ENCODE measurements at regions not wholly inside any gene's neighbourhood (a gene's known extent, or its start where the extent isn't known, plus 50 kb on each side); places are given as distances from the start of the nearest gene placed in this dataset.

GRCh38 chr9:100670719-100671118, 92.8 kb downstream of the CAVIN4 start:
- Histone ChIP-seq H3K27me3 (ENCODE audit: control insufficient read depth, insufficient read depth, low read length) (no peaks in the 10 kb centered on the region), H3K4me1 (ENCODE audit: control insufficient read depth, insufficient read depth, low read length) (peaks cover 34% of the 10 kb centered on the region), H3K4me3 (ENCODE audit: low read depth, low read length) (no peak overlapping the region), H3K9me3 (ENCODE audit: control insufficient read depth, insufficient read depth, low read depth, low read length) (peaks cover 13% of the 10 kb centered on the region; the same call in 1 of the 2 replicates), H3K27ac (ENCODE audit: low read depth, low read length) (peak overlapping the region; percentile 86), H3K36me3 (ENCODE audit: control insufficient read depth, insufficient read depth, low read length) (no peaks in the 10 kb centered on the region), H3K9ac (ENCODE audit: low read length) (peak overlapping the region; percentile 63)

DNA sequence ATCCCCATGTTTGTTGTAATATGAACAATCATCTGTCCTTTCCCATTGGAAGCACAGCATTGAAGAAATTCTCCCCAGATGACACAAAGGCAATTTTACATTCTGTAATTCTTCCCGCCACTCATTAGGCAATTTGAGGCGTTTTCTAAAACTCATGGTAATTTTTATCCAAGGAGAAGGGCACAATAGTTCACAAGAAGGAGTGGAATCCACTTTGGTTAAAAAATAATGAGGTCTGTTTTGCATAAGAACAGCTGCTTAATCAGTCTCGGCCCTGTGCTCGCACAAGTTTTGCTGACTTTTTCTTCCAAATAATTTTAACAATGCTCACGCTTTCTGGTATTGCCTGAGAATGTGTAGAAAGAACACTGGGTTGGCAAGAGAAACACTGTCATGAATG, 94.0 kb downstream of the CAVIN4 start:
- Histone ChIP-seq H3K9ac (ENCODE audit: low read length) (peak overlapping the region; percentile 40), H3K4me3 (ENCODE audit: low read depth, low read length) (peak overlapping the region; percentile 23; the same call in 1 of the 2 replicates), H3K27ac (ENCODE audit: low read depth, low read length) (peak overlapping the region; percentile 34; the same call in 1 of the 2 replicates), H3K4me1 (ENCODE audit: control insufficient read depth, insufficient read depth, low read length) (peaks cover 34% of the 10 kb centered on the region), H3K36me3 (ENCODE audit: control insufficient read depth, insufficient read depth, low read length) (no peaks in the 10 kb centered on the region), H3K27me3 (ENCODE audit: control insufficient read depth, insufficient read depth, low read length) (no peaks in the 10 kb centered on the region), H3K9me3 (ENCODE audit: control insufficient read depth, insufficient read depth, low read depth, low read length) (peaks cover 10% of the 10 kb centered on the region; the same call in 1 of the 2 replicates)

- no peak overlapping the region for H3K27ac ChIP-seq (ENCODE audit: low read depth, low read length)
- peaks cover 34% of the 10 kb centered on the region for H3K4me1 ChIP-seq (ENCODE audit: control insufficient read depth, insufficient read depth, low read length)
- no peaks in the 10 kb centered on the region for H3K27me3 ChIP-seq (ENCODE audit: control insufficient read depth, insufficient read depth, low read length)
- no peak overlapping the region for H3K4me3 ChIP-seq (ENCODE audit: low read depth, low read length)
- peaks cover 6% of the 10 kb centered on the region; the same call in 1 of the 2 replicates for H3K9me3 ChIP-seq (ENCODE audit: control insufficient read depth, insufficient read depth, low read depth, low read length)
- no peak overlapping the region for H3K9ac ChIP-seq (ENCODE audit: low read length)
- H3K36me3 ChIP-seq (ENCODE audit: control insufficient read depth, insufficient read depth, low read length): no peaks in the 10 kb centered on the region
Measured at GRCh38 chr9:100673249-100673648, 95.4 kb downstream of the CAVIN4 start.

DNA sequence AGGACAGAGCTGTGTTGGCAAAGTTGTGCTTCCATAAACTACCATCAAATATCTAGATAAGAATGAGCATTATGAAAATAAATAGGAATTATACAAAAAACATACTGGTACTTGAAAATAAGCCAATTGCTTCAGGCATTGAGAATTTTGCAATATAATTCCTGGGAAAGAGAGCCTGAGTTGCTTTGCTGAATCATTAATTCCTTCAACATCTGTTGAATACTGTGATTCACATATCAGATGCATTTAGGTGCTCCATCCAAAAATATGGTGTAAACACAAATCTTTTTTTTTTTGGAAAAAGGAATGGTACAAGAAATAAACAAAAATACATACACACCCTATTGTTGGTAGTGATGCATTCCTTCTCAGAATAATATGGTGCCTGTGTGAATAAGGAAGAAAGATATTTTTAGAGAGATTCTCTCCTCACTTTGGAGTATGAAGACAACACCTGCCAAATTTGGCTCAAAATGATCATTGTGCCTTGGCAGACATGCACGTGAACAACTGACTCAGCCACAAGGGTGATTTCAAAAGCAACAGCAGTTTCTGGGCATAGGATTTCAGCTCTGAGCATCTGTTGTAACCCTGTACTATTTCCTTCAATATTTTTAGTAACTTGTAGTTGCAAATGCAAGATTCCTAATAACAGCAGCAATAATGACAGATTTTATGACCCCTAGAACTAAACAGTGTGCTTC, 96.7 kb downstream of the CAVIN4 start:
- Histone ChIP-seq H3K36me3 (ENCODE audit: control insufficient read depth, insufficient read depth, low read length) (no peaks in the 10 kb centered on the region), H3K4me1 (ENCODE audit: control insufficient read depth, insufficient read depth, low read length) (peaks cover 33% of the 10 kb centered on the region), H3K27ac (ENCODE audit: low read depth, low read length) (no peak overlapping the region), H3K4me3 (ENCODE audit: low read depth, low read length) (no peak overlapping the region), H3K9ac (ENCODE audit: low read length) (no peak overlapping the region), H3K27me3 (ENCODE audit: control insufficient read depth, insufficient read depth, low read length) (no peaks in the 10 kb centered on the region), H3K9me3 (ENCODE audit: control insufficient read depth, insufficient read depth, low read depth, low read length) (no peaks in the 10 kb centered on the region)

DNA sequence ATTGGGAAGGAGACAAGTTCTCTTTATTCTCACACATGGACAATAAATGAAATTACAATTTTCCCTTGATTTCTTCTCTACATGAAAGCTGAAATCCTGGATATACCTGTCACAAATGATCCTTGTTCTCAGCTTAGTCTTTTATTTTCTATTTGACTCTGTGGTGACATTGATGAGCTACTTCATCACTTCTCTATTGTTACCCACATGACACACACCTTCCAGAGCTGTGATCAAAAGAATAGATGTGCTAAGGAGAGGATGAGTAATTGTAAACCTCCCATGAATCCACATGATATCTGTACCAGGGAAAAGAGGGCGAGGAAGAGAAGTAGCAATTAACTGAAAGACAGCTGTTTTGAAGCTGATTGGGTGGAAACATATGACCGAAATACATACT, 102.0 kb downstream of the CAVIN4 start:
- H3K9ac ChIP-seq (ENCODE audit: low read length): no peak overlapping the region
- no peaks in the 10 kb centered on the region for H3K27me3 ChIP-seq (ENCODE audit: control insufficient read depth, insufficient read depth, low read length)
- no peaks in the 10 kb centered on the region for H3K9me3 ChIP-seq (ENCODE audit: control insufficient read depth, insufficient read depth, low read depth, low read length)
- H3K27ac ChIP-seq (ENCODE audit: low read depth, low read length): no peak overlapping the region
- no peak overlapping the region for H3K4me3 ChIP-seq (ENCODE audit: low read depth, low read length)
- no peaks in the 10 kb centered on the region for H3K4me1 ChIP-seq (ENCODE audit: control insufficient read depth, insufficient read depth, low read length)
- no peaks in the 10 kb centered on the region for H3K36me3 ChIP-seq (ENCODE audit: control insufficient read depth, insufficient read depth, low read length)

DNA sequence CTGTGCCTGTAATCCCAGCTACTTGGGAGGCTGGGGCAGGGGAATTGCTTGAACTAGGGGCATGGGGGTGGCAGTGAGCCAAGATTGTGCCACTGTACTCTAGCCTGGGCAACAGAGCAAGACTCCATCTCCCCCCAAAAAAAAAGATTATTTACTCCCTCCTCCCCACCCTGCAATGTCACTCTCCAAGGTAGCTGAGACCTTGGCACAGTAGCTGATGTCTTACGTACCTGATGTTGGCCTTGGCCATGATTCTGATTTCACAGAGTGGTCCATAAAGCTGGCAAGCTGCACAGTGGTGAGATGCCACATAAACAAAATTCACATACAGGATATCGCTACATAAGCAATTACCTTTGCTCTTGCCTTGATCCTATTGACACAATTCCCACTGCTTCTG, 108.5 kb downstream of the CAVIN4 start:
- Histone ChIP-seq H3K4me1 (ENCODE audit: control insufficient read depth, insufficient read depth, low read length) (no peaks in the 10 kb centered on the region), H3K9me3 (ENCODE audit: control insufficient read depth, insufficient read depth, low read depth, low read length) (no peaks in the 10 kb centered on the region), H3K36me3 (ENCODE audit: control insufficient read depth, insufficient read depth, low read length) (no peaks in the 10 kb centered on the region), H3K27ac (ENCODE audit: low read depth, low read length) (no peak overlapping the region), H3K4me3 (ENCODE audit: low read depth, low read length) (no peak overlapping the region), H3K9ac (ENCODE audit: low read length) (no peak overlapping the region), H3K27me3 (ENCODE audit: control insufficient read depth, insufficient read depth, low read length) (no peaks in the 10 kb centered on the region)

DNA sequence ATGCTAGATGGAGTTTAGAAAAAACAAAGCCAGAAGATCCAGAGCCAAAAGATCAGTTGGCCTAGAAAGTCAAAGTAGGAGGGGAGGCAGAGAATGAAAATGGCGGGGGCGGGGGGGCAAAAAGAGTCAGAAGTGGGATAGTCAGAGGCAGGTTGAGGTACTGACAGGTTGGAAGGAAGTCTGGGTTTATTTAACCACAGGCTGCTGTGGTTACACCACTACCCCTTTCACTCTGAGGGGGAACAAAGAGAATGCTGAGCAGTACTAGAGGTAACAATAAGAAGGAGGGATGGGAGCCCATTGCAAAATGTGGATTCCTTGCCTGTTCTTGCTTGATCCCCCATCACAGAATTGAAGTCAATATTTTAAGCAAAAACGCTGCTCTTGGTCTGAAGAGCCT, 111.8 kb downstream of the CAVIN4 start:
- H3K9ac ChIP-seq (ENCODE audit: low read length): no peak overlapping the region
- no peaks in the 10 kb centered on the region for H3K4me1 ChIP-seq (ENCODE audit: control insufficient read depth, insufficient read depth, low read length)
- H3K4me3 ChIP-seq (ENCODE audit: low read depth, low read length): no peak overlapping the region
- H3K36me3 ChIP-seq (ENCODE audit: control insufficient read depth, insufficient read depth, low read length): no peaks in the 10 kb centered on the region
- no peaks in the 10 kb centered on the region for H3K27me3 ChIP-seq (ENCODE audit: control insufficient read depth, insufficient read depth, low read length)
- H3K27ac ChIP-seq (ENCODE audit: low read depth, low read length): no peak overlapping the region
- no peaks in the 10 kb centered on the region for H3K9me3 ChIP-seq (ENCODE audit: control insufficient read depth, insufficient read depth, low read depth, low read length)

DNA sequence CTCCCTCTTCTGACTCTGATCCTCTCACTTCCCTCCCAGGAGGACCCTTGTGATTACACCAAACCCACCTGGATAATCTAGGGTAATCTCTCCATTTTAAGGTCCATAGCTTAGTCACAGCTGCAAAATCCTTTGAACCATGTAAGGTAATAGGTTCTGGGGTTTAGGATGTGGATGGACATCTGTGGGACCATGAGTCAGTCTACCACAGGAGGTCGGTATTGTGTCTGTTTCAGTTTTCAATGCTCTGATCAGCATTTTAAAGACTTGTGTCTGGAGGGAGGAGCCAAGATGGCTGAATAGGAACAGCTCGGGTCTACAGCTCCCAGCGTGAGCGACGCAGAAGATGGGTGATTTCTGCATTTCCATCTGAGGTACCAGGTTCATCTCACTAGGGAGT, 112.6 kb downstream of the CAVIN4 start:
- no peaks in the 10 kb centered on the region for H3K36me3 ChIP-seq (ENCODE audit: control insufficient read depth, insufficient read depth, low read length)
- H3K9ac ChIP-seq (ENCODE audit: low read length): no peak overlapping the region
- no peaks in the 10 kb centered on the region for H3K9me3 ChIP-seq (ENCODE audit: control insufficient read depth, insufficient read depth, low read depth, low read length)
- no peak overlapping the region for H3K4me3 ChIP-seq (ENCODE audit: low read depth, low read length)
- H3K27me3 ChIP-seq (ENCODE audit: control insufficient read depth, insufficient read depth, low read length): no peaks in the 10 kb centered on the region
- no peaks in the 10 kb centered on the region for H3K4me1 ChIP-seq (ENCODE audit: control insufficient read depth, insufficient read depth, low read length)
- no peak overlapping the region for H3K27ac ChIP-seq (ENCODE audit: low read depth, low read length)

DNA sequence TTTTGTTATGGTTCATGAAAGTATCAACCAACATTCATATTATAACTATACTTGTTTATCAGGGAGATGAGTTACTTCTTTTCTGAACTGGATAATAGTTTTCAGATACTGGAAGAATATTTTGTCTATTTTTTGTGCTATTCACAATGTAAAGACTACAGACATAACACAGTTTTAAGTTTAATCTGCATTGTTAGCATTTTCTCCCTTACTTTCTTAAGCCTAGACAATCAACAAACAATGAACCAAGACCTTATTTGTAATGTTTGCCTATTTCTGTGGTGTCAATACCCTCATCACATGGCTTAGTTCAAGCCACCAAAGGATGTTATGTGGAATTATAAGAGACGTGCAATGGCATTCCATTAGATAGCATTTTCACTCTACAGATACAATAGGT, 119.5 kb downstream of the CAVIN4 start:
- Histone ChIP-seq H3K27ac (ENCODE audit: low read depth, low read length) (no peak overlapping the region), H3K4me1 (ENCODE audit: control insufficient read depth, insufficient read depth, low read length) (peaks cover 3% of the 10 kb centered on the region; the same call in 1 of the 2 replicates), H3K9me3 (ENCODE audit: control insufficient read depth, insufficient read depth, low read depth, low read length) (no peaks in the 10 kb centered on the region), H3K27me3 (ENCODE audit: control insufficient read depth, insufficient read depth, low read length) (no peaks in the 10 kb centered on the region), H3K36me3 (ENCODE audit: control insufficient read depth, insufficient read depth, low read length) (no peaks in the 10 kb centered on the region), H3K9ac (ENCODE audit: low read length) (no peak overlapping the region), H3K4me3 (ENCODE audit: low read depth, low read length) (no peak overlapping the region)

- peaks cover 3% of the 10 kb centered on the region; the same call in 1 of the 2 replicates for H3K4me1 ChIP-seq (ENCODE audit: control insufficient read depth, insufficient read depth, low read length)
- H3K27ac ChIP-seq (ENCODE audit: low read depth, low read length): no peak overlapping the region
- no peaks in the 10 kb centered on the region for H3K36me3 ChIP-seq (ENCODE audit: control insufficient read depth, insufficient read depth, low read length)
- no peaks in the 10 kb centered on the region for H3K27me3 ChIP-seq (ENCODE audit: control insufficient read depth, insufficient read depth, low read length)
- H3K9ac ChIP-seq (ENCODE audit: low read length): no peak overlapping the region
- no peak overlapping the region for H3K4me3 ChIP-seq (ENCODE audit: low read depth, low read length)
- no peaks in the 10 kb centered on the region for H3K9me3 ChIP-seq (ENCODE audit: control insufficient read depth, insufficient read depth, low read depth, low read length)
Measured at GRCh38 chr9:100698945-100699344, 121.1 kb downstream of the CAVIN4 start.

- Histone ChIP-seq H3K27me3 (ENCODE audit: control insufficient read depth, insufficient read depth, low read length) (no peaks in the 10 kb centered on the region), H3K27ac (ENCODE audit: low read depth, low read length) (no peak overlapping the region), H3K4me1 (ENCODE audit: control insufficient read depth, insufficient read depth, low read length) (peaks cover 3% of the 10 kb centered on the region; the same call in 1 of the 2 replicates), H3K9ac (ENCODE audit: low read length) (no peak overlapping the region), H3K9me3 (ENCODE audit: control insufficient read depth, insufficient read depth, low read depth, low read length) (no peaks in the 10 kb centered on the region), H3K4me3 (ENCODE audit: low read depth, low read length) (no peak overlapping the region), H3K36me3 (ENCODE audit: control insufficient read depth, insufficient read depth, low read length) (no peaks in the 10 kb centered on the region)
Measured at GRCh38 chr9:100699668-100700067, 121.8 kb downstream of the CAVIN4 start.

All from HUES6 (cell line).